ENCODE measurements at regions not wholly inside any gene's neighbourhood (a gene's known extent, or its start where the extent isn't known, plus 50 kb on each side); places are given as distances from the start of the nearest gene placed in this dataset.
A peak's percentile ranks its signal among the peaks of the same experiment; 100 is the strongest.

- FAIRE-seq (no peak), DNase-seq (ENCODE audit: low read depth, low spot score) (no peak)
- no TSS peak for BruUV-seq (replicated peaks)
- H2AFZ ChIP-seq (ENCODE audit: low read depth, low read length): no peak overlapping the region
- no peaks in the 10 kb centered on the region for H3K9me3 ChIP-seq (replicated peaks; ENCODE audit: control insufficient read depth, insufficient read depth, low read length)
- ChIA-PET POLR2A (no interaction called here), CTCF (no interaction called here)
- H3K4me2 ChIP-seq (ENCODE audit: insufficient read depth, low read length): no peak overlapping the region
- no peaks in the 10 kb centered on the region for H3K79me2 ChIP-seq (ENCODE audit: control insufficient read depth, insufficient read depth, low read length)
- dilution Hi-C loops (cut with MboI; ENCODE audit: extremely low pct_ligation_motif_present, low sequenced_read_pairs) (no loop called here), intact Hi-C loops (cut with micrococcal nuclease) (no loop called here)
- H4K20me1 ChIP-seq (replicated peaks; ENCODE audit: control insufficient read depth, extremely low read depth, insufficient read depth, low read length): no peaks in the 10 kb centered on the region
- TF ChIP-seq EZH2 (IDR thresholded peaks at IDR 0.05; ENCODE audit: borderline replicate concordance, low read depth, low read length, severe bottlenecking) (no peak), JUN (IDR thresholded peaks at IDR 0.05; ENCODE audit: borderline replicate concordance, insufficient read depth, insufficient read length, low read depth) (no peak), GATA2 (IDR thresholded peaks at IDR 0.05; ENCODE audit: insufficient read depth, insufficient read length, low read depth, low read length) (no peak), MYC (IDR thresholded peaks at IDR 0.05; ENCODE audit: low read depth, low read length) (no peak), POLR2A (IDR thresholded peaks at IDR 0.05; ENCODE audit: low read depth, low read length) (no peak)
- TF ChIP-seq, protein P1, sequence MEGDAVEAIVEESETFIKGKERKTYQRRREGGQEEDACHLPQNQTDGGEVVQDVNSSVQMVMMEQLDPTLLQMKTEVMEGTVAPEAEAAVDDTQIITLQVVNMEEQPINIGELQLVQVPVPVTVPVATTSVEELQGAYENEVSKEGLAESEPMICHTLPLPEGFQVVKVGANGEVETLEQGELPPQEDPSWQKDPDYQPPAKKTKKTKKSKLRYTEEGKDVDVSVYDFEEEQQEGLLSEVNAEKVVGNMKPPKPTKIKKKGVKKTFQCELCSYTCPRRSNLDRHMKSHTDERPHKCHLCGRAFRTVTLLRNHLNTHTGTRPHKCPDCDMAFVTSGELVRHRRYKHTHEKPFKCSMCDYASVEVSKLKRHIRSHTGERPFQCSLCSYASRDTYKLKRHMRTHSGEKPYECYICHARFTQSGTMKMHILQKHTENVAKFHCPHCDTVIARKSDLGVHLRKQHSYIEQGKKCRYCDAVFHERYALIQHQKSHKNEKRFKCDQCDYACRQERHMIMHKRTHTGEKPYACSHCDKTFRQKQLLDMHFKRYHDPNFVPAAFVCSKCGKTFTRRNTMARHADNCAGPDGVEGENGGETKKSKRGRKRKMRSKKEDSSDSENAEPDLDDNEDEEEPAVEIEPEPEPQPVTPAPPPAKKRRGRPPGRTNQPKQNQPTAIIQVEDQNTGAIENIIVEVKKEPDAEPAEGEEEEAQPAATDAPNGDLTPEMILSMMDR (IDR thresholded peaks at IDR 0.05; ENCODE audit: extremely low read depth in 1 of 2, insufficient read depth in 1 of 2, low read depth in 1 of 2, low read length in 2 of 2): no peak
- no peak overlapping the region for H3K9ac ChIP-seq (replicated peaks; ENCODE audit: extremely low read depth, insufficient read depth, low read length)
- no peaks in the 10 kb centered on the region for H3K9me1 ChIP-seq (replicated peaks; ENCODE audit: control insufficient read depth, extremely low read depth, insufficient read depth, low read length)
- H3K4me3 ChIP-seq (replicated peaks in 1 of 3; ENCODE audit: insufficient read depth in 1 of 3, low read depth in 1 of 3, low read length in 3 of 3): no peak overlapping the region
- no peaks in the 10 kb centered on the region for H3K36me3 ChIP-seq (ENCODE audit: control insufficient read depth in 2 of 2, extremely low read depth in 1 of 2, insufficient read depth in 2 of 2, low read length in 2 of 2)
- H3K27me3 ChIP-seq (ENCODE audit: control insufficient read depth in 2 of 2, insufficient read depth in 2 of 2, low read length in 2 of 2): no peaks in the 10 kb centered on the region
- H3K27ac ChIP-seq (ENCODE audit: insufficient read depth, low read depth, low read length): no peak overlapping the region
- H3K4me1 ChIP-seq (ENCODE audit: control insufficient read depth, extremely low read depth, insufficient read depth, low read length): no peaks in the 10 kb centered on the region
These were observed 1614.6 kb downstream of the PCDH9 start for GRCh38 chr13:65615506-65615905.

DNA sequence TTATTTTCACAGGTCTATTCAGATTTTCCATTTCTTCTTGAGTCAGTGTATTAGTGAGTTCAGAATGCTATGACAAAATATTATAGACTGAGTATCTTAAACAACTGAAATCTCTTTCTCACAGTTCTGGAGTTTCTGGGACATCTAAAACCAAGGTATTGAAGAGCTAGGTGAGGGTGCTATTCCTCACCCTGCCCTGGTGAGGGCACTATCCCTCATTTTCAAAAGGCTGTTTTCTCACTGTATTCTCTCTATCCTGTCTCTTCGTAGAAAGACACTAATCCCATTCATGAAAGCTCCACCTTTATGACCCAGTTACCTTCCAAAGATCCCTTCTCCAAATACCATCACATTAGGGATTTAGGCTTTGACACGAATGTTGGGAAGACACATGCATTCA is 1617.1 kb downstream of the PCDH9 start:
- intact Hi-C loops (cut with micrococcal nuclease): no loop called here
- no peak for FAIRE-seq
- no TSS peak for BruUV-seq (replicated peaks)

More for the DNA sequence above, 1617.1 kb downstream of the PCDH9 start:
- DNase-seq (ENCODE audit: low read depth, low spot score): no peak
- POLR2A ChIA-PET: no interaction called here
- no peaks in the 10 kb centered on the region for H3K9me1 ChIP-seq (replicated peaks; ENCODE audit: control insufficient read depth, extremely low read depth, insufficient read depth, low read length)
- H3K4me2 ChIP-seq (ENCODE audit: insufficient read depth, low read length): no peak overlapping the region
- H4K20me1 ChIP-seq (replicated peaks; ENCODE audit: control insufficient read depth, extremely low read depth, insufficient read depth, low read length): no peaks in the 10 kb centered on the region
- H3K36me3 ChIP-seq (ENCODE audit: control insufficient read depth in 2 of 2, extremely low read depth in 1 of 2, insufficient read depth in 2 of 2, low read length in 2 of 2): no peaks in the 10 kb centered on the region
- no peaks in the 10 kb centered on the region for H3K79me2 ChIP-seq (ENCODE audit: control insufficient read depth, insufficient read depth, low read length)
- dilution Hi-C loops (cut with MboI; ENCODE audit: extremely low pct_ligation_motif_present, low sequenced_read_pairs): no loop called here
- TF ChIP-seq, protein P1 (IDR thresholded peaks at IDR 0.05; ENCODE audit: extremely low read depth in 1 of 2, insufficient read depth in 1 of 2, low read depth in 1 of 2, low read length in 2 of 2): peak in 1 of 2 donors; percentile 17
- TF ChIP-seq FOS (IDR thresholded peaks at IDR 0.05; ENCODE audit: borderline replicate concordance, insufficient read depth, low read length): no peak
- H2AFZ ChIP-seq (ENCODE audit: low read depth, low read length): no peak overlapping the region
- no peak overlapping the region for H3K4me3 ChIP-seq (replicated peaks in 1 of 3; ENCODE audit: insufficient read depth in 1 of 3, low read depth in 1 of 3, low read length in 3 of 3)
- CTCF ChIA-PET: interaction anchor here (1.4 kb wide), 1 partner anchor 19 kb away, joined by 3 read pairs; no protein-coding TSS in a partner anchor
- H3K27ac ChIP-seq (ENCODE audit: insufficient read depth, low read depth, low read length): no peak overlapping the region
- H3K4me1 ChIP-seq (ENCODE audit: control insufficient read depth, extremely low read depth, insufficient read depth, low read length): no peaks in the 10 kb centered on the region
- no peak overlapping the region for H3K9ac ChIP-seq (replicated peaks; ENCODE audit: extremely low read depth, insufficient read depth, low read length)
- H3K9me3 ChIP-seq (replicated peaks; ENCODE audit: control insufficient read depth, insufficient read depth, low read length): no peaks in the 10 kb centered on the region
- H3K27me3 ChIP-seq (ENCODE audit: control insufficient read depth in 2 of 2, insufficient read depth in 2 of 2, low read length in 2 of 2): no peaks in the 10 kb centered on the region

Measured in endothelial cell of umbilical vein (primary cell).